ENCODE measurements at regions not wholly inside any gene's neighbourhood (a gene's known extent, or its start where the extent isn't known, plus 50 kb on each side); places are given as distances from the start of the nearest gene placed in this dataset.

- intact Hi-C loops (cut with DNase I), result no loop called here
- no peak for DNase-seq
- Histone ChIP-seq H3K4me3 (no peak overlapping the region), H3K4me1 (no peaks in the 10 kb centered on the region), H3K9me3 (no peaks in the 10 kb centered on the region), H3K36me3 (no peaks in the 10 kb centered on the region), H3K27me3 (no peaks in the 10 kb centered on the region), H3K9ac (ENCODE audit: low read depth in 2 of 2, low read length in 2 of 2) (no peak overlapping the region), H3K27ac (no peak overlapping the region)
- no peak for TF ChIP-seq CTCF (IDR thresholded peaks at IDR 0.05)
These were observed 90.7 kb upstream of the NR3C1 start for GRCh38 chr5:143494162-143494561.

DNA sequence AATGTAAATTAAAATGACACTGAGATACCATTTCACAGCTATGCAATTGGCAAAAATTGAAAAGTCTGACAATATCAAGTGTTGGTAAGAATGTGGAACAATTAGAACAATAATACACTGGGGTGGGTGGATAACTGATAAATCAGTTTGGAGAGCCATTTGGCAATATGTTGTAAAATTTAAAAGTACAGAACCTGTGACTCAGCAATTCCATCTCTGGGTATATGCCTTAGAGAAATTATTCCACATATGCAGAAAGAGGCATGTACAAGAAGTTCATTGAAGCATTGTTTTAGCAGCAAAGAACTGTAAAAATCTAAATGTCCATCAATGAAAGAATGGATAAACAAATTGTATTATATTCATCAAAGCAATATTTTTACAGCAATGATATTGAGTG lies 89.3 kb upstream of the NR3C1 start:
- intact Hi-C loops (cut with DNase I), result no loop called here
- TF ChIP-seq CTCF (IDR thresholded peaks at IDR 0.05), result no peak
- no peaks in the 10 kb centered on the region for H3K4me1 ChIP-seq
- no peaks in the 10 kb centered on the region for H3K36me3 ChIP-seq
- H3K9me3 ChIP-seq, result no peaks in the 10 kb centered on the region
- no peak for DNase-seq
- no peak overlapping the region for H3K4me3 ChIP-seq
- H3K27me3 ChIP-seq, result no peaks in the 10 kb centered on the region
- H3K9ac ChIP-seq (ENCODE audit: low read depth in 2 of 2, low read length in 2 of 2), result no peak overlapping the region
- no peak overlapping the region for H3K27ac ChIP-seq

GRCh38 chr5:143491646-143492045 lies 88.2 kb upstream of the NR3C1 start:
- no peak for DNase-seq
- Histone ChIP-seq H3K4me1 (no peaks in the 10 kb centered on the region), H3K36me3 (no peaks in the 10 kb centered on the region), H3K9ac (ENCODE audit: low read depth in 2 of 2, low read length in 2 of 2) (no peak overlapping the region), H3K27ac (no peak overlapping the region), H3K4me3 (no peak overlapping the region), H3K9me3 (no peaks in the 10 kb centered on the region), H3K27me3 (no peaks in the 10 kb centered on the region)
- no peak for TF ChIP-seq CTCF (IDR thresholded peaks at IDR 0.05)
- intact Hi-C loops (cut with DNase I), result no loop called here

GRCh38 chr5:143488381-143488780 lies 84.9 kb upstream of the NR3C1 start:
- TF ChIP-seq CTCF (IDR thresholded peaks at IDR 0.05), result no peak
- Histone ChIP-seq H3K36me3 (no peaks in the 10 kb centered on the region), H3K27me3 (no peaks in the 10 kb centered on the region), H3K4me1 (no peaks in the 10 kb centered on the region), H3K27ac (no peak overlapping the region), H3K9ac (ENCODE audit: low read depth in 2 of 2, low read length in 2 of 2) (no peak overlapping the region), H3K9me3 (no peaks in the 10 kb centered on the region), H3K4me3 (no peak overlapping the region)
- DNase-seq, result no peak
- intact Hi-C loops (cut with DNase I), result no loop called here

- Histone ChIP-seq H3K36me3 (no peaks in the 10 kb centered on the region), H3K9ac (ENCODE audit: low read depth in 2 of 2, low read length in 2 of 2) (no peak overlapping the region), H3K27ac (no peak overlapping the region), H3K4me1 (no peaks in the 10 kb centered on the region), H3K27me3 (no peaks in the 10 kb centered on the region), H3K9me3 (no peaks in the 10 kb centered on the region), H3K4me3 (no peak overlapping the region)
- TF ChIP-seq CTCF (IDR thresholded peaks at IDR 0.05), result no peak
- DNase-seq, result no peak
- intact Hi-C loops (cut with DNase I), result no loop called here
These were observed 81.1 kb upstream of the NR3C1 start for GRCh38 chr5:143484601-143485000.

All from colonic mucosa (tissue), 4 donors.